Glomerular visceral epithelial cell (primary cell): ENCODE measurements at regions not wholly inside any gene's neighbourhood (a gene's known extent, or its start where the extent isn't known, plus 50 kb on each side); places are given as distances from the start of the nearest gene placed in this dataset.
"Not testable (repeated sequence)": the region's sequence is repeated elsewhere in the genome, so short reads cannot be mapped to it uniquely, and the experiment has no call there.

Source experiments
- DNase-seq: peaks from one replicate; pipeline ENCODE4 v3.0.0-alpha.2; 2016; ENCODE audit errors: extremely low spot score

DNA sequence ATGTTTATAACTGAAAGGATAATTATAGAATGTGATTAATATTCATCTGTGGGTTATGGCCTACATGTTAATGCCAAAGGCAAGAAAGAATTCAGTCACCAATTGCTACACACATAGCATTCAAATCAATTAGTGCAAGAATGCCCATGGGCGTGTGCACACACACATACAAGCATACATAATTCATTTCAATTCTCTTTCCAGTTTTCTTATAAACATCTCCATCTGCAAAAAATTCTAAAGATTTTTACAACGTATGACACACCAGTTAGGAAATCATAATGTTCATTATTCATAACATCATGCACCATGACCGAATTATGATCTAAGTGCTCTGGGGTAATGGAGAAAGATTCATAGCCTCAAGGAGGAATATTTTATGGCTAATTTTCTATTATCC, 111.0 kb upstream of the ADTRP start:
- no peak for DNase-seq

GRCh38 chr6:11888727-11889126, 110.1 kb upstream of the ADTRP start:
- no peak for DNase-seq

DNA sequence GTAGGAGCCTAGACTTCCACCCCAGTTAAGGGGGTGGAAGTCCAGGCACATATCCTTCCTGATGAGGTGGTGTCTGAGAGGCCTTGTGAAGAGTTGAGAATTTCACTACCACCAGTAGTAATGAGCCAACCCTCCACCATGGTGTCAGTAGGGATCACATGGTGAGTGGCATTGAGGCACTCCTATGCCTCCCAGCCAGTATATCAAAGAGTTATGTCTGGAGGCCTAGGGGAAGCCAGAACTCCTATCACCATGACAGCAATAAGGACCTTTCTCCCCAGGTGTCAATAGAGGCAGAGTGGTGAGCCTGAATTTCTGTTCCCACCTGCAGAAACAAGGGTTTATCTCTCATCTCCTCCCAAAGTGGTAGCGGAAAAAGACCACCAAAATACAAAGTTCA, 106.6 kb upstream of the ADTRP start:
- DNase-seq = no peak

DNA sequence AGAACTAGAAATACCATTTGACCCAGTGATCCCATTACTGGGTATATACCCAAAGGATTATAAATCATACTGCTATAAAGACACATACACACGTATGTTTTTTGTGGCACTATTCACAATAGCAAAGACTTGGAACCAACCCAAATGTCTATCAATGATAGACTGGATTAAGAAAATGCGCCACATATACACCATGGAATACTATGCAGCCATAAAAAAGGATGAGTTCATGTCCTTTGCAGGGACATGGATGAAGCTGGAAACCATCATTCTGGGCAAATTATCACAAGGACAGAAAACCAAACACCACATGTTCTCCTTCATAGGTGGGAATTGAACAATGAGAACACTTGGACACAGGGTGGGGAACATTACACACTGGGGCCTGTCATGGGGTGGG, 104.9 kb upstream of the ADTRP start:
- not testable (repeated sequence) for DNase-seq

DNA sequence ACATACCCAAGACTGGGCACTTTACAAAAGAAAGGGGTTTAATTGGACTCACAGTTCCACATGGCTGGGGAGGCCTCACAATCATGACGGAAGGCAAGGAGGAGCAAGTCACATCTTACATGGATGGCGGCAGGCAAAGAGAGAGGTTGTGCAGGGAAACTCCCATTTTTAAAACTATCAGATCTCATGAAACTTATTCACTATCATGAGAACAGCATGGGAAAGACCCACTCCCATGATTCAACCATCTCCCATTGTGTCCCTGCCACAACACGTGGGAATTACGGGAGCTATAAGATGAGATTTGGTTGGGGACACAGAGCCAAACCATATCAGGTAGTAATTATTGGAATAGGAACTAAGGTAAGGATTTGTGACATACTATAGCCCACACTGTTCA, 101.6 kb upstream of the ADTRP start:
- not testable (repeated sequence) for DNase-seq

DNA sequence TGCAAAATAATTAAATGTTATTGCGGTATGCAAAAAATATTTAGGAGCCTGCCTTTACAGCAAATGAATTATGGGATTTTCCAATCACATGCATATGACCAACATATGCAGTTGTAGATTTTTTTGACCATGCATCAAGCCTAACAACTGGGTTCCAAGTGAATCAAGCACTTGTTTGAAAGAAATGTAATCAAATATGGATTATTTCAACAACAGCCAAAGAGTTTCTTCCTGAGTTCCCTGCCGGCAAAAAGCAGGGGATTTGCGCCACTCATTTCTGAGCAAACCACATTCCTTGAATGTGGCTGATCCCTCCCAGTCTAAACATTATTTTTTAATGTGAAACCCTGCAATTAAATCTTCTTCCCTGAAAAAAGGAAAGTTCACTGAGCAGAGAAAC, 100.1 kb upstream of the ADTRP start:
- no peak for DNase-seq

DNA sequence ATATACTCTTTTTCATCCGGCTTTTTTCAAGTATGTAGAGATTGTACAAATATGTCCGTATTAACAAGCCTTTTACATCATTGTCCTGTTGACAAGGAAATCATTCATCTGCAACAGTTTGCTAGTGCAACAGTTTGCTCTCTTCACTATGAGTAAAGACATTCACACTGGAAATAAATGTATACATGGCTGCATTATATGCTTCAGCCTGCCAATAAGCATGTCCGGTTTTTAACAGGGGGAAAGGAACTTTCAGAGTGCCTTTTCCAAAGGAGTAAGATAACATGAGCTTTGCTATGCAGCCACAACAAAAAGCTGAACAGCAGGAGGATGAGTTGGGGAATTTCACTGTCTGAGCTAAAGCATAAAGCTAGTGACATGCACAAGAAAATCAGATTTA, 99.4 kb upstream of the ADTRP start:
- DNase-seq = no peak

GRCh38 chr6:11876934-11877433, 98.4 kb upstream of the ADTRP start:
- no peak for DNase-seq

DNA sequence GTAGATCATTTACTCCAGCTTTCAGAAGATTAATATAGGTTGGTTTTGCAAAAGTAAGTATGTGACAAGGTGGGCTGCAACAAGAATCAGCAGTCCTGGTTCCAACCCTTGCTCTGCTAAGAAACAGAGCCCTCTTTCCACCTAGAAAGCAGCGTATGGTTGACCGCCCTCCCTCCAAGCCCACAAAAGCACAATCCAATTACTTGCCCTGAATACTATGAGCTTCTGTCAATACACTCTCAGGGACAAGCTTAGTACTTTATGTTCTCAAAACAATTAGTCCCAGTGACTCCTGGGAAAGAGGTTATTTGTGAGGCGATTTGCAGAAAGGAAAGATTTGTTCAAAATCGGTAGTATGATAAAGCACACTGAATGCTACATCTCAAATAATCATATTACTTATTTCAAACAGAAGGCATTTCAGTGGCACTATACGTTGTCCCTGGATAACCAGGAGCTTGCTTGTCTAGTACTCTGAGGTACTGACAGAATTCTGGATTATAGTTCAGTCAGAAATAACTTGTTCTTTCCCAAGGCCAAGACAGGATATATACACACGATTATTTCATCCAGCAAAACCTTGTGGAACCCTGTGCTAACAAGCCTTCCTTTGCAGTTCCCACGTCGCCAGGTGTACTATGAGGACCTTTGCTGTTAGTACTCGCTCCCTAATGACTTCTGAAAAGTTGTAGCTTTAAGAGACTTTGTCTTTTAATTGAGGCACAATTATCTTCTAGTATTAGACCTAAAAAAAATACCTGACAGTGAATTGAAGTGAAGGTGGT, 96.9 kb upstream of the ADTRP start:
- DNase-seq = no peak

DNA sequence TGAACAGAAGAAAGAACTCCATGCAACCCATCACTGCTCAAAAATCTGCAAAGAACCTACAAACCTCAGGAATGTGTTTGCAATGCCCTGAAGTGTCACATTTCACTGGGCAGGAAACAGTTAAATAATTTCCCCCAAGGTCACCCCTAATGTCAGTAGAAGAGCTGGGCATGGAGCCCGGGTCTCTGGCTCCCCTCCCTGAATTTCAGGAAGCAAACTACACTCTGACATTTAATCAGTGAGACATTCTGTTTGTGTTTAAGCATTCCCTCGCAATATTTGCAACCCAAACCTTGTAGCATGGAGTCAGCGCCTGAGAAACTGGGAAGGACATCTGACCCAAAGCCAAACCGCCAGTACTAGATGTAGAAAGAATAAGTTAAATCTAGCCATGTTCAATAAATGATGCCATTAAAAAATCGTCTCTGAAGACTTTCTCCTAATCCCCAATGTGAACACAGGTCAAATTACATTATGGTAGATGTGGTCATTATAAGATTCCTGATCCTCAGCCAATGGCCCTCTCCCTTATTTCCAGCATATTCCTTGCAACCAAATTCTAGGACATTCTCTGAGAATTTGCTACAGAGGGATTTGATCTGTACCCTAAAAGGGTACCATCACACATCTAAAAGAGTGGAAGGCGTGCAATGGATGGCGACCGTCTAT, 91.2 kb upstream of the ADTRP start:
- peak; percentile 26 for DNase-seq

GRCh38 chr6:11868392-11868791, 89.8 kb upstream of the ADTRP start:
- DNase-seq = no peak

DNA sequence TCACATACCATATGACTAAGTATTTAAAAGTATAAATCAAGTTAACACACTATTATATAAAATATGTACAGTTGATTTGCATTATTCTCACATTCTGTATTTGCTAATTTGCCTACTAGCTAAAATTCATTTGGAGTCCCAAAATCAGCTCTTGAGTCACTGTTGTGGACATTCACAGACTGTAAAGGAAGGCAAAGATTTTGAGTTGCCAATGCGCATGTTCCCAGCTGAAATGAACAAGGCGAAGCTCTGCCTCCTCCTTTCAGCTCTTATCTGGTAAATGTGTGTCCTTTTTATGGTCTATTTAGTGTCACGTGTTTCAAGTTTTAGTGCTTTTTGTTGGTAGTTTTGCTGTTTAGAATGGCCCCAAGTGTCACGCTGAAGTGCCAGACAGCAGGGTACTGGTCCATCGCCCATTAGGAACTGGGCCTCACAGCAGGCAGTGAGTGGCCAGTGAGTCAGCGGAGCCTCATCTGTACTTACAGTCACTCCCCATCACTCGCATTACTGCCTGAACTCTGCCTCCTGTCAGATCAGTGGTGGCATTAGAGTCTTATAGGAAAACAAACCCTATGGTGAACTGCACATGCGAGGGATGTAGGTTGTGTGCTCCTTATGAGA, 87.2 kb upstream of the ADTRP start:
- DNase-seq = peak; percentile 38

DNA sequence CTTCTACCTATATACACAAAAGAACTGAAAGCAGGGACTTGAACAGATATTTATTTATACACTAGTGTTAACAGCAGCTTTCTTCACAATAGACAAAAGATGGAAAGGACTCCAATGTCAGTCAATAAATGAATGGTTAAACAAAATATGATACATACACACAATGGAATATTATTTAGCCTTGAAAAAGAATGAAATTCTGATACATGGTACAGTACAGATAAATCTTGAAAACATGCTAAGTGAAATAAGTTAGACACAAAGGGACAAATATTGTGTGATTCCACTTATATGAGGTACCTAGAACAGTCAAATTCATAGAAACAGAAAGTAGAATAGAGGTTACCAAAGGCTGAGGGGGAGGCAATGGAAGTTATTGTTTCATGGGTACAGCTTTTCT, 79.8 kb upstream of the ADTRP start:
- no peak for DNase-seq

DNA sequence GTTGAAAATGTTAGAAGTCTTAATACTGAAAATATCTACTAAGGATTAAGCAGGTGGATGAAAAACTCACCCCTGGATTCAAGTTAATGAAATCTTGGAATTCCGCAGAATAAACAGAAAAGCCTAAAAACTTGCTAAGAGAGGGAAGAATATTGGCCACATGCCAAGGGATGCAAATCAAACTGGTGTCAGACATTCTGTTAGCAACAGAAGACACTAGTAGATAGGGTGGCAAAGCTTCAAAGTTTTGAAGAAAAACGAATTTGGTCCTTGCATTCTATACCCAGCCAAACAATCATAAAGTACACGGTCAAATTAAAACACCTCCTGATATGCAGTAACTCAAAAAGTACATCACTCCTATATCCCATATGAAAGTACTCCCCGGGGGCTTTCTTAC, 77.1 kb upstream of the ADTRP start:
- DNase-seq = no peak

- peak; percentile 61 for DNase-seq
Observed at GRCh38 chr6:11854408-11855165, 76.0 kb upstream of the ADTRP start.

GRCh38 chr6:11853678-11854407, 75.2 kb upstream of the ADTRP start:
- DNase-seq = no peak

- DNase-seq = no peak
Observed at GRCh38 chr6:11852061-11852651, 73.6 kb upstream of the ADTRP start.

DNA sequence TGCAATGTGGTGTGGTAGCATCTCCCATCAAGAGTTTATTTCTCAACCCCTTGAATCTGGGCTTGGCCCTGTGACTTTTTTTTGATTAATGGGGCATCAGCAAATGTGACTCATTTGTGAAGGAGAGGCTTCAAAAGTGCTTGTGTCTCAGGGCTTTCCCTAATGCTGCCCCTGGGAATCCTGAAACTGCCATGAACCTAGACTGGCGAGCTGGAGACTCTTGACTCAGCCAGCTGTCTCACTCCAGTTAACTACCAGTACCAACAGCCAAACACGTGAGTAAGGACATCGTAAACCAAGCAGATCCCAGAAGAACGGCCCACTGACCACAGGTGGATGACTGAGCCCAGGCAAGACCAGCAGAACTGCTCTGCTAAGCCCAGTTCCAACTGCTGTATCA, 72.8 kb upstream of the ADTRP start:
- DNase-seq = peak; percentile 94

- peak; percentile 66 for DNase-seq
Observed at GRCh38 chr6:11848852-11849731, 70.5 kb upstream of the ADTRP start.

- DNase-seq = no peak
Observed at GRCh38 chr6:11848346-11848651, 69.7 kb upstream of the ADTRP start.
